ENCODE measurements at regions not wholly inside any gene's neighbourhood (a gene's known extent, or its start where the extent isn't known, plus 50 kb on each side); places are given as distances from the start of the nearest gene placed in this dataset.

GRCh38 chr2:173589604-173590275 is 235.1 kb downstream of the CDCA7 start:
- TF ChIP-seq CTCF (IDR thresholded peaks at IDR 0.05; ENCODE audit: low read depth, low read length, poor library complexity, severe bottlenecking) (no peak), EZH2phosphoT487 (IDR thresholded peaks at IDR 0.05; ENCODE audit: borderline replicate concordance, low read length) (no peak)
